Fibroblast of the conjunctiva (primary cell): ENCODE measurements at regions not wholly inside any gene's neighbourhood (a gene's known extent, or its start where the extent isn't known, plus 50 kb on each side); places are given as distances from the start of the nearest gene placed in this dataset.
"Not testable (repeated sequence)": the region's sequence is repeated elsewhere in the genome, so short reads cannot be mapped to it uniquely, and the experiment has no call there.

Experiments used
- DNase-seq: peaks from one replicate; pipeline ENCODE4 v3.0.0-alpha.2; 2010; ENCODE audit warnings: low read depth

GRCh38 chr5:82754036-82754746, 323.0 kb downstream of the TMEM167A start:
- no peak for DNase-seq

GRCh38 chr5:82753374-82753773, 323.8 kb downstream of the TMEM167A start:
- no peak for DNase-seq

- DNase-seq: no peak
Measured at GRCh38 chr5:82749461-82749820, 327.8 kb downstream of the TMEM167A start.

GRCh38 chr5:82748688-82749460, 328.3 kb downstream of the TMEM167A start:
- no peak for DNase-seq

- DNase-seq: no peak
Measured at GRCh38 chr5:82747986-82748385, 329.2 kb downstream of the TMEM167A start.

- DNase-seq: no peak
Measured at GRCh38 chr5:82745016-82745415, 332.2 kb downstream of the TMEM167A start.

- DNase-seq: no peak
Measured at GRCh38 chr5:82738681-82739269, 338.4 kb downstream of the TMEM167A start.

- no peak for DNase-seq
Measured at GRCh38 chr5:82735160-82735789, 341.9 kb downstream of the TMEM167A start.

- no peak for DNase-seq
Measured at GRCh38 chr5:82734347-82734746, 342.8 kb downstream of the TMEM167A start.

GRCh38 chr5:82730913-82731312, 346.3 kb downstream of the TMEM167A start:
- no peak for DNase-seq

GRCh38 chr5:82728926-82729702, 348.1 kb downstream of the TMEM167A start:
- no peak for DNase-seq

GRCh38 chr5:82723168-82723567, 354.0 kb downstream of the TMEM167A start:
- no peak for DNase-seq

- DNase-seq: no peak
Measured at GRCh38 chr5:82721087-82721410, 356.1 kb downstream of the TMEM167A start.

GRCh38 chr5:82720213-82721086, 356.7 kb downstream of the TMEM167A start:
- no peak for DNase-seq

GRCh38 chr5:82719368-82719767, 357.8 kb downstream of the TMEM167A start:
- DNase-seq: no peak

- no peak for DNase-seq
Measured at GRCh38 chr5:82717738-82718137, 359.5 kb downstream of the TMEM167A start.

- not testable (repeated sequence) for DNase-seq
Measured at GRCh38 chr5:82714732-82715131, 362.5 kb downstream of the TMEM167A start.

GRCh38 chr5:82713811-82714210, 363.4 kb downstream of the TMEM167A start:
- no peak for DNase-seq

GRCh38 chr5:82707741-82708140, 369.5 kb downstream of the TMEM167A start:
- DNase-seq: no peak

GRCh38 chr5:82704381-82704780, 372.8 kb downstream of the TMEM167A start:
- DNase-seq: no peak

- DNase-seq: no peak
Measured at GRCh38 chr5:82702046-82702445, 375.1 kb downstream of the TMEM167A start.
